ENCODE measurements at regions not wholly inside any gene's neighbourhood (a gene's known extent, or its start where the extent isn't known, plus 50 kb on each side); places are given as distances from the start of the nearest gene placed in this dataset.

GRCh38 chr2:106581755-106582147 is 94.6 kb downstream of the CD8B2 start:
- TF ChIP-seq, protein P1, sequence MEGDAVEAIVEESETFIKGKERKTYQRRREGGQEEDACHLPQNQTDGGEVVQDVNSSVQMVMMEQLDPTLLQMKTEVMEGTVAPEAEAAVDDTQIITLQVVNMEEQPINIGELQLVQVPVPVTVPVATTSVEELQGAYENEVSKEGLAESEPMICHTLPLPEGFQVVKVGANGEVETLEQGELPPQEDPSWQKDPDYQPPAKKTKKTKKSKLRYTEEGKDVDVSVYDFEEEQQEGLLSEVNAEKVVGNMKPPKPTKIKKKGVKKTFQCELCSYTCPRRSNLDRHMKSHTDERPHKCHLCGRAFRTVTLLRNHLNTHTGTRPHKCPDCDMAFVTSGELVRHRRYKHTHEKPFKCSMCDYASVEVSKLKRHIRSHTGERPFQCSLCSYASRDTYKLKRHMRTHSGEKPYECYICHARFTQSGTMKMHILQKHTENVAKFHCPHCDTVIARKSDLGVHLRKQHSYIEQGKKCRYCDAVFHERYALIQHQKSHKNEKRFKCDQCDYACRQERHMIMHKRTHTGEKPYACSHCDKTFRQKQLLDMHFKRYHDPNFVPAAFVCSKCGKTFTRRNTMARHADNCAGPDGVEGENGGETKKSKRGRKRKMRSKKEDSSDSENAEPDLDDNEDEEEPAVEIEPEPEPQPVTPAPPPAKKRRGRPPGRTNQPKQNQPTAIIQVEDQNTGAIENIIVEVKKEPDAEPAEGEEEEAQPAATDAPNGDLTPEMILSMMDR (IDR thresholded peaks at IDR 0.05): no peak
- no peak for TF ChIP-seq POLR2A (IDR thresholded peaks at IDR 0.05)

All from lower leg skin (tissue), 3 donors.